Endothelial cell of umbilical vein (primary cell): ENCODE measurements at regions not wholly inside any gene's neighbourhood (a gene's known extent, or its start where the extent isn't known, plus 50 kb on each side); places are given as distances from the start of the nearest gene placed in this dataset.

Experiments used
- BruUV-seq: library from RNA; stranded (reverse); fragments of 400-500 nt; replicated peaks from 2 replicates; lab custom pipeline; 2021; lab: Mats Ljungman, UMichigan
- CTCF ChIA-PET: fragments of 300-600, 350-600 bp; sonication (Branson Sonifier 250); formaldehyde crosslinking; loops from one replicate; lab custom pipeline; 2021; ENCODE audit warnings: antibody characterized with exemption, inconsistent platforms; lab: Charles Lee
- POLR2A ChIA-PET: fragments of 300-600, 350-600 bp; sonication (Branson Sonifier 250); formaldehyde crosslinking; loops from one replicate; lab custom pipeline; 2021; ENCODE audit warnings: antibody characterized with exemption, inconsistent platforms; lab: Charles Lee
- DNase-seq: peaks from one replicate; pipeline ENCODE4 v3.0.0-alpha.2; 2011; ENCODE audit warnings: low read depth, low spot score
- FAIRE-seq: peaks from 2 replicates; lab custom pipeline; 2011; peaks lifted over from hg19 to GRCh38; lab: Jason Lieb, UNC
- H2AFZ ChIP-seq: 2 replicates; pipeline ENCODE4 v1.6.0; 2012; ENCODE audit warnings: low read depth, low read length, control low read depth, inconsistent platforms
- H3K27ac ChIP-seq: 2 replicates; pipeline ENCODE4 v1.5.1; 2011; ENCODE audit warnings: low read depth, mild to moderate bottlenecking, control low read depth, low read length, moderate library complexity; ENCODE audit not compliant: insufficient read depth
- H3K27me3 ChIP-seq, 2 experiments: 2 replicates each; pipeline versions ENCODE4 v1.6.0 to v1.6.1; 2011; ENCODE audit warnings: low read length in 2 of 2, mixed read lengths in 1 of 2; ENCODE audit not compliant: control insufficient read depth in 2 of 2, insufficient read depth in 2 of 2
- H3K36me3 ChIP-seq, 2 experiments: 2 replicates in 1 of 2; 3 replicates in 1 of 2; pipeline ENCODE4 v1.5.1; 2011; ENCODE audit warnings: low read length in 2 of 2, mild to moderate bottlenecking in 1 of 2, moderate library complexity in 1 of 2; ENCODE audit not compliant: control insufficient read depth in 2 of 2, insufficient read depth in 2 of 2; ENCODE audit errors: extremely low read depth in 1 of 2
- H3K4me1 ChIP-seq: 3 replicates; pipeline ENCODE4 v1.5.1; 2011; ENCODE audit warnings: mild to moderate bottlenecking, low read length; ENCODE audit not compliant: control insufficient read depth, insufficient read depth; ENCODE audit errors: extremely low read depth
- H3K4me2 ChIP-seq: 2 replicates; pipeline ENCODE4 v1.6.1; 2011; ENCODE audit warnings: low read length, control low read depth, mixed read lengths; ENCODE audit not compliant: insufficient read depth
- H3K4me3 ChIP-seq, 3 experiments: fragments of 200-600 bp in 1 of 3; sonication (generic), shearing (Covaris generic) in 1 of 3; replicated peaks in 1 of 3; 2 replicates each; pipeline ENCODE4 v1.5.1; 2011 to 2016; ENCODE audit warnings: control low read depth in 3 of 3, low read length in 3 of 3, mild to moderate bottlenecking in 2 of 3, inconsistent platforms in 1 of 3, low read depth in 1 of 3, moderate library complexity in 1 of 3; ENCODE audit not compliant: insufficient read depth in 1 of 3
- H3K79me2 ChIP-seq: 2 replicates; pipeline ENCODE4 v1.6.0; 2012; ENCODE audit warnings: low read length, inconsistent platforms; ENCODE audit not compliant: control insufficient read depth, insufficient read depth
- H3K9ac ChIP-seq: replicated peaks from 2 replicates; pipeline ENCODE3; 2011; ENCODE audit warnings: low read length, control low read depth; ENCODE audit not compliant: insufficient read depth; ENCODE audit errors: extremely low read depth
- H3K9me1 ChIP-seq: replicated peaks from 3 replicates; pipeline ENCODE4 v1.6.0; 2011; ENCODE audit warnings: mild to moderate bottlenecking, low read length; ENCODE audit not compliant: control insufficient read depth, insufficient read depth; ENCODE audit errors: extremely low read depth
- H3K9me3 ChIP-seq: replicated peaks from 2 replicates; pipeline ENCODE4 v1.5.1; 2012; ENCODE audit warnings: low read length, inconsistent platforms; ENCODE audit not compliant: control insufficient read depth, insufficient read depth
- H4K20me1 ChIP-seq: replicated peaks from 2 replicates; pipeline ENCODE3; 2011; ENCODE audit warnings: mild to moderate bottlenecking, low read length; ENCODE audit not compliant: control insufficient read depth, insufficient read depth; ENCODE audit errors: extremely low read depth
- FOS ChIP-seq: IDR thresholded peaks from 2 replicates; pipeline ENCODE4 v1.6.1; 2011; ENCODE audit warnings: mild to moderate bottlenecking, low read length, moderate library complexity, borderline replicate concordance; ENCODE audit not compliant: insufficient read depth
- GATA2 ChIP-seq: IDR thresholded peaks from 2 replicates; pipeline ENCODE4 v1.7.0; 2011; ENCODE audit warnings: low read depth, mild to moderate bottlenecking, moderate library complexity, mixed read lengths, low read length; ENCODE audit not compliant: insufficient read length, insufficient read depth
- MAX ChIP-seq: IDR thresholded peaks from 2 replicates; pipeline ENCODE4 v1.6.1; 2011; ENCODE audit not compliant: insufficient read depth, insufficient read length
- MYC ChIP-seq: IDR thresholded peaks from one replicate; pipeline ENCODE4 v1.6.1; 2011; ENCODE audit warnings: mild to moderate bottlenecking, low read depth, low read length
- dilution Hi-C: fragments of 300-500 bp; cut with MboI; formaldehyde crosslinking; loops from one replicate; pipeline ENCODE4 v1.15.0; 2019; ENCODE audit warnings: low sequenced_read_pairs; ENCODE audit not compliant: extremely low pct_ligation_motif_present
- intact Hi-C: fragments of 100-400 bp; cut with micrococcal nuclease; formaldehyde crosslinking; loops from one replicate; pipeline ENCODE4 v1.10.0; 2022
- TF ChIP-seq, protein P1 (sequence below), 2 donors: IDR thresholded peaks; 1 replicate in 1 of 2; 2 replicates in 1 of 2; pipeline ENCODE4 v1.5.1; 2011; ENCODE audit warnings: low read length in 2 of 2, mild to moderate bottlenecking in 2 of 2, moderate library complexity in 2 of 2, control low read depth in 1 of 2, inconsistent platforms in 1 of 2, low read depth in 1 of 2; ENCODE audit not compliant: insufficient read depth in 1 of 2; ENCODE audit errors: extremely low read depth in 1 of 2

- FAIRE-seq = no peak
- DNase-seq = no peak
- ChIA-PET POLR2A (no interaction called here), CTCF (interaction anchor here (1.5 to 8.0 kb wide), 2 partner anchors 234 to 240 kb away, joined by 3 to 304 read pairs; no protein-coding TSS in a partner anchor)
- dilution Hi-C loops = no loop called here
- H3K4me3 ChIP-seq = no peak overlapping the region
- H3K36me3 ChIP-seq = no peaks in the 10 kb centered on the region
- no TSS peak for BruUV-seq
- no peaks in the 10 kb centered on the region for H3K9me3 ChIP-seq
- no peaks in the 10 kb centered on the region for H3K27me3 ChIP-seq
- H3K9me1 ChIP-seq = no peaks in the 10 kb centered on the region
- H2AFZ ChIP-seq = no peak overlapping the region
- no peak overlapping the region for H3K27ac ChIP-seq
- no peaks in the 10 kb centered on the region for H3K4me1 ChIP-seq
- no peak for TF ChIP-seq MYC
- no peak for TF ChIP-seq GATA2
- TF ChIP-seq, protein P1, sequence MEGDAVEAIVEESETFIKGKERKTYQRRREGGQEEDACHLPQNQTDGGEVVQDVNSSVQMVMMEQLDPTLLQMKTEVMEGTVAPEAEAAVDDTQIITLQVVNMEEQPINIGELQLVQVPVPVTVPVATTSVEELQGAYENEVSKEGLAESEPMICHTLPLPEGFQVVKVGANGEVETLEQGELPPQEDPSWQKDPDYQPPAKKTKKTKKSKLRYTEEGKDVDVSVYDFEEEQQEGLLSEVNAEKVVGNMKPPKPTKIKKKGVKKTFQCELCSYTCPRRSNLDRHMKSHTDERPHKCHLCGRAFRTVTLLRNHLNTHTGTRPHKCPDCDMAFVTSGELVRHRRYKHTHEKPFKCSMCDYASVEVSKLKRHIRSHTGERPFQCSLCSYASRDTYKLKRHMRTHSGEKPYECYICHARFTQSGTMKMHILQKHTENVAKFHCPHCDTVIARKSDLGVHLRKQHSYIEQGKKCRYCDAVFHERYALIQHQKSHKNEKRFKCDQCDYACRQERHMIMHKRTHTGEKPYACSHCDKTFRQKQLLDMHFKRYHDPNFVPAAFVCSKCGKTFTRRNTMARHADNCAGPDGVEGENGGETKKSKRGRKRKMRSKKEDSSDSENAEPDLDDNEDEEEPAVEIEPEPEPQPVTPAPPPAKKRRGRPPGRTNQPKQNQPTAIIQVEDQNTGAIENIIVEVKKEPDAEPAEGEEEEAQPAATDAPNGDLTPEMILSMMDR (IDR thresholded peaks at IDR 0.05; ENCODE audit: extremely low read depth in 1 of 2, insufficient read depth in 1 of 2, low read depth in 1 of 2, low read length in 2 of 2) = no peak
- TF ChIP-seq MAX = no peak
- no peak for TF ChIP-seq FOS
- intact Hi-C loops = no loop called here
- no peak overlapping the region for H3K4me2 ChIP-seq
- H3K79me2 ChIP-seq = no peaks in the 10 kb centered on the region
- no peak overlapping the region for H3K9ac ChIP-seq
- no peaks in the 10 kb centered on the region for H4K20me1 ChIP-seq
Observed at GRCh38 chr18:70431203-70431624, 142.4 kb downstream of the SOCS6 start.
